Testis (tissue), 2 donors: ENCODE measurements at regions not wholly inside any gene's neighbourhood (a gene's known extent, or its start where the extent isn't known, plus 50 kb on each side); places are given as distances from the start of the nearest gene placed in this dataset.

Experiments
- DNase-seq: peaks from one replicate; pipeline ENCODE4 v3.0.0-alpha.2; 2019
- H3K27ac ChIP-seq, 2 donors: fragments of 200-600 bp; sonication (generic); one replicate each; pipeline ENCODE4 v1.5.1; 2019
- H3K27me3 ChIP-seq: fragments of 200-600 bp; sonication (generic); one replicate; pipeline ENCODE4 v1.5.1; 2019
- H3K36me3 ChIP-seq: fragments of 200-600 bp; sonication (generic); one replicate; pipeline ENCODE4 v1.5.1; 2017; ENCODE audit warnings: low read depth; ENCODE audit errors: missing control alignments
- H3K4me1 ChIP-seq: fragments of 200-600 bp; sonication (generic); one replicate; pipeline ENCODE4 v1.5.1; 2019
- H3K4me3 ChIP-seq, 2 donors: fragments of 200-600 bp; sonication (generic); one replicate each; pipeline ENCODE4 v1.5.1; 2017 to 2019
- H3K9me3 ChIP-seq: fragments of 200-600 bp; sonication (generic); one replicate; pipeline ENCODE4 v1.5.1; 2017
- POLR2A ChIP-seq: fragments of 450-650 bp; IDR thresholded peaks from one replicate; pipeline ENCODE4 v1.6.1; 2017; ENCODE audit warnings: antibody characterized with exemption, mild to moderate bottlenecking, moderate library complexity
- WGBS, 2 donors: methylation state at CpG; one replicate each; pipeline ENCODE4 v1.1.5; 2018; 5-methylcytosine and 5-hydroxymethylcytosine counted together
- intact Hi-C: fragments of 100-400 bp; cut with DNase I; formaldehyde crosslinking; loops from one replicate; pipeline ENCODE4 v1.15.1; 2023; ENCODE audit warnings: low total_unique reads
- TF ChIP-seq, protein P1 (sequence below), 3 experiments: fragments of 450-650 bp in 2 of 3; fragments of 200-600 bp in 1 of 3; sonication (generic) in 1 of 3; IDR thresholded peaks; one replicate each; pipeline ENCODE4 v1.5.1; 2016 to 2019; ENCODE audit warnings: antibody characterized with exemption in 3 of 3, mild to moderate bottlenecking in 2 of 3, moderate library complexity in 1 of 3

DNA sequence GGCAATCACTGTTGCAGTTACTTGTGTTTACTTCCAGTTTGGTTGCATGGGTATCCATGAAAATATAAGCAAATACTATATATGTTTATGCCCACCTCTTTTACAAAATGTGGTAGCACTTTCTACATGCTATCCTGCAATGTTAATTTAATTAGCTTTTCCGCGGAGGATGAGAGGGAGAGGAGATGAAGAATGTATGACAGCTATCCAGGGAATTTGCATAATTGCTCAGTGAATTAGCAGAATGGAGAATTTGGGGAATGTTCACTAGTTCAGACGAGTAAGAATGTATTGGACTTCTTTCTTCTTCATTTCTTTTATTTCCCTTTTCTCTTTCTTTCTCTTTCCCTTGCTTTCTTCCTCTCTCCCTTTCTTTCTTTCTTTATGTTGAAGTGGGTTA lies 140.7 kb upstream of the SLC28A3 start:
- Histone ChIP-seq H3K4me3 (no peak overlapping the region), H3K36me3 (no peaks in the 10 kb centered on the region), H3K9me3 (no peaks in the 10 kb centered on the region), H3K4me1 (peaks cover 7% of the 10 kb centered on the region), H3K27ac (no peak overlapping the region), H3K27me3 (no peaks in the 10 kb centered on the region)
- TF ChIP-seq, protein P1, sequence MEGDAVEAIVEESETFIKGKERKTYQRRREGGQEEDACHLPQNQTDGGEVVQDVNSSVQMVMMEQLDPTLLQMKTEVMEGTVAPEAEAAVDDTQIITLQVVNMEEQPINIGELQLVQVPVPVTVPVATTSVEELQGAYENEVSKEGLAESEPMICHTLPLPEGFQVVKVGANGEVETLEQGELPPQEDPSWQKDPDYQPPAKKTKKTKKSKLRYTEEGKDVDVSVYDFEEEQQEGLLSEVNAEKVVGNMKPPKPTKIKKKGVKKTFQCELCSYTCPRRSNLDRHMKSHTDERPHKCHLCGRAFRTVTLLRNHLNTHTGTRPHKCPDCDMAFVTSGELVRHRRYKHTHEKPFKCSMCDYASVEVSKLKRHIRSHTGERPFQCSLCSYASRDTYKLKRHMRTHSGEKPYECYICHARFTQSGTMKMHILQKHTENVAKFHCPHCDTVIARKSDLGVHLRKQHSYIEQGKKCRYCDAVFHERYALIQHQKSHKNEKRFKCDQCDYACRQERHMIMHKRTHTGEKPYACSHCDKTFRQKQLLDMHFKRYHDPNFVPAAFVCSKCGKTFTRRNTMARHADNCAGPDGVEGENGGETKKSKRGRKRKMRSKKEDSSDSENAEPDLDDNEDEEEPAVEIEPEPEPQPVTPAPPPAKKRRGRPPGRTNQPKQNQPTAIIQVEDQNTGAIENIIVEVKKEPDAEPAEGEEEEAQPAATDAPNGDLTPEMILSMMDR (IDR thresholded peaks at IDR 0.05): no peak
- no peak for TF ChIP-seq POLR2A
- WGBS, 2 donors: 74 to 85% methylated on average over 3 of the region's 3 CpGs
- no peak for DNase-seq
- intact Hi-C loops: no loop called here

DNA sequence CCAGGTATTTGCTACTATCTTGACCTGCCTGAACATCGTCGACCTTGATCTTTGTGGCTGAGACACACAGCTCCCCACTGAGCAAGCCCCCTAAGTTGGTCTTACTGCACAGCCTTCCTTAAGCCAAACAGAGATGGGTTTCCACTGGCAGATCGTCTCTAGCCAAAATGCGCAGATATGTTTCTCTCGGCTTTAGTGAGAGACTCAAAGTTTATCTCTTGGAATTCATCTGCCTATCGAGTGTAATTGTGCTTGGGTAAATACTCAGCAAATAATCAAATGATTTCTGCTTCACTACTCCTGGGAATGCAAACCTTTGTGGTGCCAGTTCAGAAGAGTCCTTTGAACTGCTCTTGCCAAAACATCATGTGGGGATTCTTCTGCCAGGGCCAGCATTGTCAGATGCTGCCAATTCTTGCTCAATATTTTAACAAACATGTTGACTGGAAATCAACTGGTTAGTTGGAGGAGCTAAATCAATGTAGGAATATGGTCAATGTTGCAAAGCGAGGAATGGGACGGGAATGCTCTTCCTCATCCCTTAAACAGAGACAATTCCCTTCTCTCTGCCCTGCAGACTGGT lies 141.2 kb upstream of the SLC28A3 start:
- intact Hi-C loops: no loop called here
- whole genome bisulfite sequencing, 2 donors: 73% methylated on average over 8 of the region's 8 CpGs
- H3K27ac ChIP-seq: no peak overlapping the region

DNA sequence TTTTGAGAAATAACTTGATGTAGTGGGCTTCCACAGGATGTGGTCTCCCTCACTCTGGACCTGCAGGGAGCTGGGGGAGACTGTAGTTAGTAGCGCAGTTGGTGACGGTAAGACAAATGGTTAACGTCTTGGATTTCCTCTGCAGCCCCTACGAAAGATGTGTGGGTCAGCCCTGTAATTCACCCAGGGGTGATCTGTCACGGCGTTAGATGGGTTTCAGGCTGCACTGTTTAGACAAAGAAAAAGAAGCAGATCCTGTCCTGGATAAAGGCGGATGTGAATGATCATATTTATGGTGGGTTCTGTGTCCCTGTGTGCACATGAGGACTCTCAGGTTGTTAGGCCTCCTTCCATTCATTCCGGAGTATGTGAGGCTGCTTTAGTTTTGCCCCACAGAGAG lies 142.0 kb upstream of the SLC28A3 start:
- intact Hi-C loops: no loop called here
- WGBS, 2 donors: 79 to 85% methylated on average over 8 of the region's 8 CpGs
- Histone ChIP-seq H3K27ac (no peak overlapping the region), H3K4me1 (peaks cover 7% of the 10 kb centered on the region), H3K36me3 (no peaks in the 10 kb centered on the region), H3K4me3 (no peak overlapping the region), H3K27me3 (no peaks in the 10 kb centered on the region), H3K9me3 (no peaks in the 10 kb centered on the region)
- no peak for TF ChIP-seq POLR2A
- TF ChIP-seq, protein P1 (IDR thresholded peaks at IDR 0.05): no peak
- DNase-seq: no peak

More for the DNA sequence above, 141.2 kb upstream of the SLC28A3 start:
- TF ChIP-seq POLR2A: no peak
- TF ChIP-seq, protein P1 (IDR thresholded peaks at IDR 0.05): no peak
- peaks cover 7% of the 10 kb centered on the region for H3K4me1 ChIP-seq
- no peaks in the 10 kb centered on the region for H3K9me3 ChIP-seq
- no peaks in the 10 kb centered on the region for H3K27me3 ChIP-seq
- no peak for DNase-seq
- H3K36me3 ChIP-seq: no peaks in the 10 kb centered on the region
- H3K4me3 ChIP-seq: no peak overlapping the region

DNA sequence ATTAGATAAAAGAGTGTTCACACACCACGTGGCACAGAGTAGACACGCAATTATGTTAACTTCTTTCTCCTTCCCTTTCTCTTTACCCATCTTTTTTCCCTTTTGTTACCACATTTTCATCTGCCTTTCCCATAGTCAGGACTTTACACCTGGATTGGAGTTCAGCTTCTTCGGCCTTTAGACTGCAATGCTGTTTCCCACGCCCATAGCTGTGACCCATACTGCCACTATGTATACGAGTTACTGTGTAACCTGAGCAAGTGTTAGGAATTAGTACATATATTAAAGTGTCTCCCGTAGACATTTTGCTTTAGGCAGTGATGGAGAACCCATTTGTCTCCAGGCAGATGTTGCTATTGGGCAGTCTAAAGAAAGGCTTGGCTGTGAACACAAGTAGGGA lies 143.6 kb upstream of the SLC28A3 start:
- Histone ChIP-seq H3K4me1 (peaks cover 7% of the 10 kb centered on the region), H3K9me3 (no peaks in the 10 kb centered on the region), H3K36me3 (no peaks in the 10 kb centered on the region), H3K27ac (no peak overlapping the region), H3K4me3 (no peak overlapping the region), H3K27me3 (no peaks in the 10 kb centered on the region)
- WGBS, 2 donors: 79 to 85% methylated on average over 6 of the region's 6 CpGs
- DNase-seq: no peak
- TF ChIP-seq, protein P1 (IDR thresholded peaks at IDR 0.05): no peak
- TF ChIP-seq POLR2A: no peak
- intact Hi-C loops: no loop called here

DNA sequence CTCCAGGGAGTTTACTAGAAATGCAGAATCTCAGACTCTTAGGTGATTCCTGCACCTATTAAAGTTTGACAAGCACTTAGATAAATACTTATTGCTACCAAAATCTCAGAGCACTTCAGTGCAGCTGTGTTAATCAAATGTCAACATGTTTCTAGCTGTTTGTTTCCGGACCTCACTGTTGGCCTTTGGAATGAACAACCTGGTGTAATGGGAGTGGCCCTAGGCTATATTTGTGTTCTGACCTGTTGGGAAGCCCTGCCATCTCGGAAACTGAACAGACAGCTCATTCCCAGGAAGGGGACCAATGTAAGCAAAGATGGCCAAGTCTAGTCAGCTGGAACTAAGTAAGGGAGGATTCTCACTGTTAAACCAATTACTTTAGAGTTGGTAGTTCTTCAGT lies 145.0 kb upstream of the SLC28A3 start:
- no peak overlapping the region for H3K4me3 ChIP-seq
- no peaks in the 10 kb centered on the region for H3K36me3 ChIP-seq
- H3K27me3 ChIP-seq: no peaks in the 10 kb centered on the region
- DNase-seq: no peak
- WGBS, 2 donors: 87 to 98% methylated on average over 2 of the region's 2 CpGs
- TF ChIP-seq, protein P1 (IDR thresholded peaks at IDR 0.05): no peak
- no peak for TF ChIP-seq POLR2A
- peaks cover 7% of the 10 kb centered on the region for H3K4me1 ChIP-seq
- no peaks in the 10 kb centered on the region for H3K9me3 ChIP-seq
- no peak overlapping the region for H3K27ac ChIP-seq
- intact Hi-C loops: no loop called here
